ENCODE measurements at regions not wholly inside any gene's neighbourhood (a gene's known extent, or its start where the extent isn't known, plus 50 kb on each side); places are given as distances from the start of the nearest gene placed in this dataset.

- TF ChIP-seq TAF1 (IDR thresholded peaks at IDR 0.05; ENCODE audit: borderline replicate concordance, low read depth, low read length) (no peak), POLR2AphosphoS5 (IDR thresholded peaks at IDR 0.05; ENCODE audit: low read depth, low read length) (no peak), POLR2A (IDR thresholded peaks at IDR 0.05; ENCODE audit: low read depth, low read length) (no peak)
- no peak for FAIRE-seq
These were observed 740.6 kb upstream of the TENM3 start for GRCh38 chr4:181502611-181503010.

GRCh38 chr4:181503687-181504390, 739.4 kb upstream of the TENM3 start:
- no peak for DNase-seq (ENCODE audit: insufficient read length)
- no peak for FAIRE-seq

More at GRCh38 chr4:181502611-181503010, 740.6 kb upstream of the TENM3 start:
- DNase-seq (ENCODE audit: insufficient read length), result no peak

GRCh38 chr4:181504924-181505323, 738.3 kb upstream of the TENM3 start:
- DNase-seq (ENCODE audit: insufficient read length) (no peak), FAIRE-seq (no peak)
- TF ChIP-seq POLR2A (IDR thresholded peaks at IDR 0.05; ENCODE audit: low read depth, low read length) (no peak), POLR2AphosphoS5 (IDR thresholded peaks at IDR 0.05; ENCODE audit: low read depth, low read length) (no peak), TAF1 (IDR thresholded peaks at IDR 0.05; ENCODE audit: borderline replicate concordance, low read depth, low read length) (no peak)

More at GRCh38 chr4:181503687-181504390, 739.4 kb upstream of the TENM3 start:
- TF ChIP-seq POLR2A (IDR thresholded peaks at IDR 0.05; ENCODE audit: low read depth, low read length) (no peak), TAF1 (IDR thresholded peaks at IDR 0.05; ENCODE audit: borderline replicate concordance, low read depth, low read length) (no peak), POLR2AphosphoS5 (IDR thresholded peaks at IDR 0.05; ENCODE audit: low read depth, low read length) (no peak)

GRCh38 chr4:181507180-181507835, 735.9 kb upstream of the TENM3 start:
- DNase-seq (ENCODE audit: insufficient read length) (no peak), FAIRE-seq (no peak)
- TF ChIP-seq POLR2AphosphoS5 (IDR thresholded peaks at IDR 0.05; ENCODE audit: low read depth, low read length) (no peak), TAF1 (IDR thresholded peaks at IDR 0.05; ENCODE audit: borderline replicate concordance, low read depth, low read length) (no peak), POLR2A (IDR thresholded peaks at IDR 0.05; ENCODE audit: low read depth, low read length) (no peak)

- no peak for TF ChIP-seq POLR2A (IDR thresholded peaks at IDR 0.05; ENCODE audit: low read depth, low read length)
- TF ChIP-seq POLR2AphosphoS5 (IDR thresholded peaks at IDR 0.05; ENCODE audit: low read depth, low read length), result no peak
- TF ChIP-seq TAF1 (IDR thresholded peaks at IDR 0.05; ENCODE audit: borderline replicate concordance, low read depth, low read length), result no peak
- DNase-seq (ENCODE audit: insufficient read length) (no peak), FAIRE-seq (no peak)
These were observed 735.3 kb upstream of the TENM3 start for GRCh38 chr4:181507938-181508337.

GRCh38 chr4:181508601-181509000, 734.6 kb upstream of the TENM3 start:
- DNase-seq (ENCODE audit: insufficient read length) (no peak), FAIRE-seq (no peak)
- TF ChIP-seq POLR2A (IDR thresholded peaks at IDR 0.05; ENCODE audit: low read depth, low read length), result no peak
- no peak for TF ChIP-seq TAF1 (IDR thresholded peaks at IDR 0.05; ENCODE audit: borderline replicate concordance, low read depth, low read length)
- TF ChIP-seq POLR2AphosphoS5 (IDR thresholded peaks at IDR 0.05; ENCODE audit: low read depth, low read length), result no peak

GRCh38 chr4:181509073-181509472, 734.1 kb upstream of the TENM3 start:
- FAIRE-seq (no peak), DNase-seq (ENCODE audit: insufficient read length) (no peak)
- TF ChIP-seq POLR2A (IDR thresholded peaks at IDR 0.05; ENCODE audit: low read depth, low read length), result no peak
- no peak for TF ChIP-seq TAF1 (IDR thresholded peaks at IDR 0.05; ENCODE audit: borderline replicate concordance, low read depth, low read length)
- TF ChIP-seq POLR2AphosphoS5 (IDR thresholded peaks at IDR 0.05; ENCODE audit: low read depth, low read length), result no peak

- TF ChIP-seq POLR2A (IDR thresholded peaks at IDR 0.05; ENCODE audit: low read depth, low read length) (no peak), TAF1 (IDR thresholded peaks at IDR 0.05; ENCODE audit: borderline replicate concordance, low read depth, low read length) (no peak), POLR2AphosphoS5 (IDR thresholded peaks at IDR 0.05; ENCODE audit: low read depth, low read length) (no peak)
- no peak for FAIRE-seq
- DNase-seq (ENCODE audit: insufficient read length), result no peak
These were observed 725.7 kb upstream of the TENM3 start for GRCh38 chr4:181517491-181517890.

- no peak for DNase-seq (ENCODE audit: insufficient read length)
- TF ChIP-seq POLR2A (IDR thresholded peaks at IDR 0.05; ENCODE audit: low read depth, low read length), result no peak
- TF ChIP-seq POLR2AphosphoS5 (IDR thresholded peaks at IDR 0.05; ENCODE audit: low read depth, low read length), result no peak
- no peak for TF ChIP-seq TAF1 (IDR thresholded peaks at IDR 0.05; ENCODE audit: borderline replicate concordance, low read depth, low read length)
- FAIRE-seq, result no peak
These were observed 722.4 kb upstream of the TENM3 start for GRCh38 chr4:181520790-181521189.

GRCh38 chr4:181523973-181524372, 719.2 kb upstream of the TENM3 start:
- no peak for DNase-seq (ENCODE audit: insufficient read length)
- TF ChIP-seq POLR2A (IDR thresholded peaks at IDR 0.05; ENCODE audit: low read depth, low read length), result no peak
- TF ChIP-seq POLR2AphosphoS5 (IDR thresholded peaks at IDR 0.05; ENCODE audit: low read depth, low read length), result no peak
- no peak for TF ChIP-seq TAF1 (IDR thresholded peaks at IDR 0.05; ENCODE audit: borderline replicate concordance, low read depth, low read length)
- FAIRE-seq, result no peak

GRCh38 chr4:181524499-181524898, 718.7 kb upstream of the TENM3 start:
- no peak for FAIRE-seq
- no peak for TF ChIP-seq TAF1 (IDR thresholded peaks at IDR 0.05; ENCODE audit: borderline replicate concordance, low read depth, low read length)
- TF ChIP-seq POLR2A (IDR thresholded peaks at IDR 0.05; ENCODE audit: low read depth, low read length), result no peak
- no peak for TF ChIP-seq POLR2AphosphoS5 (IDR thresholded peaks at IDR 0.05; ENCODE audit: low read depth, low read length)
- no peak for DNase-seq (ENCODE audit: insufficient read length)

- FAIRE-seq, result no peak
- TF ChIP-seq TAF1 (IDR thresholded peaks at IDR 0.05; ENCODE audit: borderline replicate concordance, low read depth, low read length) (no peak), POLR2AphosphoS5 (IDR thresholded peaks at IDR 0.05; ENCODE audit: low read depth, low read length) (no peak), POLR2A (IDR thresholded peaks at IDR 0.05; ENCODE audit: low read depth, low read length) (no peak)
- no peak for DNase-seq (ENCODE audit: insufficient read length)
These were observed 717.6 kb upstream of the TENM3 start for GRCh38 chr4:181525634-181526033.
